Heart left ventricle (tissue), 13 donors: ENCODE measurements at regions not wholly inside any gene's neighbourhood (a gene's known extent, or its start where the extent isn't known, plus 50 kb on each side); places are given as distances from the start of the nearest gene placed in this dataset.

ENCODE experiments used
- POLR2A ChIP-seq, 2 donors: fragments of 450-650 bp; IDR thresholded peaks; one replicate each; pipeline ENCODE4 v1.6.1; 2017; ENCODE audit warnings: antibody characterized with exemption in 2 of 2, mild to moderate bottlenecking in 2 of 2, moderate library complexity in 2 of 2
- TF ChIP-seq, protein P1 (sequence below), 12 donors: fragments of 200-600 bp; sonication (generic) in 4 of 12; IDR thresholded peaks; one replicate each; pipeline versions ENCODE4 v1.5.0 to v1.8.0; 2018 to 2022; ENCODE audit warnings: antibody characterized with exemption in 12 of 12, mild to moderate bottlenecking in 5 of 12
- donor health status: ischemic (EF 13 %, LVEDD 7.1; RV severe dilation, severe dysfunction).
- donor health status: DM: no; HTN: yes; CAD: no.
- donor health status: DM: no; HTN: no; CAD: no.
- donor health status: ischemic (EF 25% LVEDD 6.9; RV normal size, moderate dysfunction).
- donor health status: ischemic (EF 25% LVEDD 5.7; RV mildly dilated, moderate dysfunction).
- donor health status: ischemic (EF 35%, LVEDD 5.7; RV mildly dilated, moderate dysfunction).
- donor health status: nonischemic (EF 11% LVEDD 7.7; RV severe dilation, severe dysfunction).
- donor health status: DM: yes; HTN: yes; CAD: no.
- donor health status: PGD.
- donor health status: ischemic (EF 29% LVEDD 5.4; RV normal size, mild dysfunction).
- donor health status: nonischemic (EF 23%, LVEDD 6.1; RV moderate dilation, normal function).

DNA sequence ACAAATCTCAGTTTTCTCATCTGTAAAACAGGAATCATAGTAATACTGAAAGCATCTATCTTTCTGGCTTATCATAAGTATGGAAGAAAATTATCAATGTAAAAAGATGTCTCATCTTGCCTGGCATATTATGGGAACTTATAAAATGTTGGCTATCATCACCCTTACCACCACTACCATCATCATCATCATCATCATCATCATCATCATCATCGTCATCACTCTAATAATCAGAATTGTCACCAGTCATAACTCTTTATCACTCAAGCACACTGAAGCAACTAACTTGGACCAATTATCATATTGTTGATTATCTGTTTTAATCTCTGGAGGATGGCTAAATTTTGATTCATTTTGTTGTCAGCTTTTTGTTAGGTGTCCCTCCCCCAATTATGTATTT, 825.4 kb downstream of the SORCS3 start:
- TF ChIP-seq, protein P1, sequence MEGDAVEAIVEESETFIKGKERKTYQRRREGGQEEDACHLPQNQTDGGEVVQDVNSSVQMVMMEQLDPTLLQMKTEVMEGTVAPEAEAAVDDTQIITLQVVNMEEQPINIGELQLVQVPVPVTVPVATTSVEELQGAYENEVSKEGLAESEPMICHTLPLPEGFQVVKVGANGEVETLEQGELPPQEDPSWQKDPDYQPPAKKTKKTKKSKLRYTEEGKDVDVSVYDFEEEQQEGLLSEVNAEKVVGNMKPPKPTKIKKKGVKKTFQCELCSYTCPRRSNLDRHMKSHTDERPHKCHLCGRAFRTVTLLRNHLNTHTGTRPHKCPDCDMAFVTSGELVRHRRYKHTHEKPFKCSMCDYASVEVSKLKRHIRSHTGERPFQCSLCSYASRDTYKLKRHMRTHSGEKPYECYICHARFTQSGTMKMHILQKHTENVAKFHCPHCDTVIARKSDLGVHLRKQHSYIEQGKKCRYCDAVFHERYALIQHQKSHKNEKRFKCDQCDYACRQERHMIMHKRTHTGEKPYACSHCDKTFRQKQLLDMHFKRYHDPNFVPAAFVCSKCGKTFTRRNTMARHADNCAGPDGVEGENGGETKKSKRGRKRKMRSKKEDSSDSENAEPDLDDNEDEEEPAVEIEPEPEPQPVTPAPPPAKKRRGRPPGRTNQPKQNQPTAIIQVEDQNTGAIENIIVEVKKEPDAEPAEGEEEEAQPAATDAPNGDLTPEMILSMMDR (IDR thresholded peaks at IDR 0.05): no peak
- no peak for TF ChIP-seq POLR2A (IDR thresholded peaks at IDR 0.05)
